ENCODE measurements at regions not wholly inside any gene's neighbourhood (a gene's known extent, or its start where the extent isn't known, plus 50 kb on each side); places are given as distances from the start of the nearest gene placed in this dataset.

DNA sequence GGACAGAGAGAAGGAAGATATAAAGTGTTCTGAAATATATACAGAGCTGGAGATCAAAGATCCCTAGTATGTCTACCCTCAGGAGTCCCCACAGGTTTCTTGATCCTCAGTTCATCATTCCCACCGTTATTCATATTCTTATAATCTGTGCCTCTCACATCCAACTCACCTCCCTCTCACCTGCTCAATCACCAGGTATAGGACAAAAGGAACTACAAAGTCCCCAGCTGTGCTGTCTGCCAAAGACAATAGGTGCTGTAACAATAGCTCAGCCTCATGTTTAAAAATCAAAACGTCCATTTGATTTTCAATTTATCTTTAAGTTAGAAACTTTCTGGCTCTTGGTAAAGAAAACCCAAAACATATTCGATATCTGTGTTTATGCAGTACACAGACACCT lies 121.1 kb upstream of the PKN2 start (continued):
- TF ChIP-seq YY1 (IDR thresholded peaks at IDR 0.05) (no peak), JUND (IDR thresholded peaks at IDR 0.05) (no peak), SP1 (IDR thresholded peaks at IDR 0.05) (no peak), EGR1 (IDR thresholded peaks at IDR 0.05; ENCODE audit: low read depth in 2 of 2) (no peak), GABPA (IDR thresholded peaks at IDR 0.05 in 1 of 2, conservative IDR thresholded peaks at IDR 0.05 in 1 of 2) (no peak)

- no peak for DNase-seq (ENCODE audit: low spot score)
- WGBS: 82% methylated on average over 9 of the region's 9 CpGs
These were observed 117.3 kb upstream of the PKN2 start for GRCh38 chr1:88566615-88567387.

GRCh38 chr1:88571506-88571905 lies 112.6 kb upstream of the PKN2 start:
- Histone ChIP-seq H3K9ac (ENCODE audit: low read depth in 1 of 2, low read length in 2 of 2) (no peak overlapping the region), H3K4me3 (ENCODE audit: low read depth in 1 of 3, low read length in 3 of 3) (no peak overlapping the region), H3K9me3 (ENCODE audit: control insufficient read depth in 4 of 4, low read length in 3 of 4) (no peaks in the 10 kb centered on the region), H3K36me3 (ENCODE audit: control insufficient read depth in 4 of 4, insufficient read depth in 3 of 4, low read depth in 1 of 4, low read length in 3 of 4) (no peaks in the 10 kb centered on the region), H3K27me3 (ENCODE audit: control insufficient read depth in 4 of 4, insufficient read depth in 4 of 4, low read length in 3 of 4) (no peaks in the 10 kb centered on the region), H3K27ac (ENCODE audit: low read depth in 1 of 2, low read length in 2 of 2) (no peak overlapping the region), H3K4me1 (ENCODE audit: control insufficient read depth in 4 of 4, insufficient read depth in 4 of 4, low read length in 3 of 4) (no peaks in the 10 kb centered on the region)
- no peak for TF ChIP-seq FOXA1 (IDR thresholded peaks at IDR 0.05)
- no peak for TF ChIP-seq JUND (IDR thresholded peaks at IDR 0.05)
- no peak for TF ChIP-seq SP1 (IDR thresholded peaks at IDR 0.05)
- no peak for TF ChIP-seq TAF1 (conservative IDR thresholded peaks at IDR 0.05)
- TF ChIP-seq CTCF (IDR thresholded peaks at IDR 0.05; ENCODE audit: low read depth, low read length, missing input control): no peak
- TF ChIP-seq FOXA2 (IDR thresholded peaks at IDR 0.05): no peak
- TF ChIP-seq NR2F2 (IDR thresholded peaks at IDR 0.05): no peak
- TF ChIP-seq, protein P1, sequence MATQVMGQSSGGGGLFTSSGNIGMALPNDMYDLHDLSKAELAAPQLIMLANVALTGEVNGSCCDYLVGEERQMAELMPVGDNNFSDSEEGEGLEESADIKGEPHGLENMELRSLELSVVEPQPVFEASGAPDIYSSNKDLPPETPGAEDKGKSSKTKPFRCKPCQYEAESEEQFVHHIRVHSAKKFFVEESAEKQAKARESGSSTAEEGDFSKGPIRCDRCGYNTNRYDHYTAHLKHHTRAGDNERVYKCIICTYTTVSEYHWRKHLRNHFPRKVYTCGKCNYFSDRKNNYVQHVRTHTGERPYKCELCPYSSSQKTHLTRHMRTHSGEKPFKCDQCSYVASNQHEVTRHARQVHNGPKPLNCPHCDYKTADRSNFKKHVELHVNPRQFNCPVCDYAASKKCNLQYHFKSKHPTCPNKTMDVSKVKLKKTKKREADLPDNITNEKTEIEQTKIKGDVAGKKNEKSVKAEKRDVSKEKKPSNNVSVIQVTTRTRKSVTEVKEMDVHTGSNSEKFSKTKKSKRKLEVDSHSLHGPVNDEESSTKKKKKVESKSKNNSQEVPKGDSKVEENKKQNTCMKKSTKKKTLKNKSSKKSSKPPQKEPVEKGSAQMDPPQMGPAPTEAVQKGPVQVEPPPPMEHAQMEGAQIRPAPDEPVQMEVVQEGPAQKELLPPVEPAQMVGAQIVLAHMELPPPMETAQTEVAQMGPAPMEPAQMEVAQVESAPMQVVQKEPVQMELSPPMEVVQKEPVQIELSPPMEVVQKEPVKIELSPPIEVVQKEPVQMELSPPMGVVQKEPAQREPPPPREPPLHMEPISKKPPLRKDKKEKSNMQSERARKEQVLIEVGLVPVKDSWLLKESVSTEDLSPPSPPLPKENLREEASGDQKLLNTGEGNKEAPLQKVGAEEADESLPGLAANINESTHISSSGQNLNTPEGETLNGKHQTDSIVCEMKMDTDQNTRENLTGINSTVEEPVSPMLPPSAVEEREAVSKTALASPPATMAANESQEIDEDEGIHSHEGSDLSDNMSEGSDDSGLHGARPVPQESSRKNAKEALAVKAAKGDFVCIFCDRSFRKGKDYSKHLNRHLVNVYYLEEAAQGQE (IDR thresholded peaks at IDR 0.05): no peak
- no peak for TF ChIP-seq RAD21 (IDR thresholded peaks at IDR 0.05)
- no peak for TF ChIP-seq HNF4G (IDR thresholded peaks at IDR 0.05)
- no peak for TF ChIP-seq HNF4A (conservative IDR thresholded peaks at IDR 0.05)
- 63% methylated on average over 1 of the region's 1 CpG for WGBS
- no peak for DNase-seq (ENCODE audit: low spot score)

More at GRCh38 chr1:88566615-88567387, 117.3 kb upstream of the PKN2 start:
- Histone ChIP-seq H3K27ac (ENCODE audit: low read depth in 1 of 2, low read length in 2 of 2) (no peak overlapping the region), H3K36me3 (ENCODE audit: control insufficient read depth in 4 of 4, insufficient read depth in 3 of 4, low read depth in 1 of 4, low read length in 3 of 4) (no peaks in the 10 kb centered on the region), H3K4me3 (ENCODE audit: low read depth in 1 of 3, low read length in 3 of 3) (no peak overlapping the region), H3K4me1 (ENCODE audit: control insufficient read depth in 4 of 4, insufficient read depth in 4 of 4, low read length in 3 of 4) (no peaks in the 10 kb centered on the region), H3K27me3 (ENCODE audit: control insufficient read depth in 4 of 4, insufficient read depth in 4 of 4, low read length in 3 of 4) (no peaks in the 10 kb centered on the region), H3K9me3 (ENCODE audit: control insufficient read depth in 4 of 4, low read length in 3 of 4) (no peaks in the 10 kb centered on the region), H3K9ac (ENCODE audit: low read depth in 1 of 2, low read length in 2 of 2) (no peak overlapping the region)
- TF ChIP-seq HNF4A (conservative IDR thresholded peaks at IDR 0.05): no peak
- TF ChIP-seq EGR1 (IDR thresholded peaks at IDR 0.05; ENCODE audit: low read depth in 2 of 2): no peak
- no peak for TF ChIP-seq SP1 (IDR thresholded peaks at IDR 0.05)
- no peak for TF ChIP-seq YY1 (IDR thresholded peaks at IDR 0.05)
- no peak for TF ChIP-seq ZBTB33 (IDR thresholded peaks at IDR 0.05)
- TF ChIP-seq NR2F2 (IDR thresholded peaks at IDR 0.05): no peak
- TF ChIP-seq RXRA (IDR thresholded peaks at IDR 0.05): no peak
